NCI-H2227 (cell line): ENCODE measurements at regions not wholly inside any gene's neighbourhood (a gene's known extent, or its start where the extent isn't known, plus 50 kb on each side); places are given as distances from the start of the nearest gene placed in this dataset.

Experiments
- DNase-seq: peaks from one replicate; lab custom pipeline; 2025; ENCODE audit not compliant: unreplicated experiment; lab: John Stamatoyannopoulos, UW

- DNase-seq: no peak
Measured at GRCh38 chr2:149972066-149972465, 384.5 kb upstream of the MMADHC start.

- no peak for DNase-seq
Measured at GRCh38 chr2:149954981-149955600, 367.5 kb upstream of the MMADHC start.

GRCh38 chr2:149953627-149954026 lies 366.1 kb upstream of the MMADHC start:
- no peak for DNase-seq

- DNase-seq: no peak
Measured at GRCh38 chr2:149931486-149931885, 343.9 kb upstream of the MMADHC start.

GRCh38 chr2:149928011-149928410 lies 340.4 kb upstream of the MMADHC start:
- no peak for DNase-seq

DNA sequence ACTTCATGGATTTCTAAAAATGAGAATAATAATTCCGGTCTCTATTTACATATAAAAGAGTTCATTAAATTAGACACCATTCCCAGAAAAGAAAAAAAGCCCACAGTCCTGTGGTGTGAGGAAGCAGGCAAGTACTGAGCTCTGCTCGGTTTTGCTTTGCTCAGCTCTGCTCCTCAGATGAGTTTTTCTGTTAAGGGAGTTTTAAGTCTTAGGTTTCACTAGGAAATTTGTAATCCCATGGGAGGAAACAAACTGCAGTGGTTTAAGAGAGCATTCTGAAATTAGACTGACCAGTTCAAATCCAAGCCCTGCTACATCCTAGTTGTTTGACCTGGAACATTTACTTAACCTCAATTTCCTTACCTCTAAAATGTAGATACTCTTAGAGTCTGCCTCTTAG lies 338.6 kb upstream of the MMADHC start:
- no peak for DNase-seq

GRCh38 chr2:149924549-149925213 lies 337.1 kb upstream of the MMADHC start:
- no peak for DNase-seq

DNA sequence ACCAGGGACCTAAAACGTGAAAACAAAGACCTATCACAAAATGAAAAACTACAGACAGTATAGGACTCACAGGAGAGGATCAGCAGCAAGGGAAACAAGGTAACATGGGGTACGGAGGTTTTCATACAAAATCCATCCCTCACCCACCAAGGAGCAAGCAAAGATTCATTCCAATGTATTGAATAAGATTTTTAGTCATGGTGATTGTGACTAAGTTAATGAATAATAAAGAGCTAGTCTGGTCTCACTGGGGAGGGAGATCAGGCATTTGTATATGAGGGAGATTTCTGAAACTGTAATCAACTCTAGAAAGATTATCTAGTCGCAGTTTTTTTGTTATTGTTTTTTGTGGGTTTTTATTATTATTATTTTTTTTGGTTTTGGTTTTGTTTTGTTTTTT lies 336.5 kb upstream of the MMADHC start:
- no peak for DNase-seq

GRCh38 chr2:149921911-149922616 lies 334.5 kb upstream of the MMADHC start:
- DNase-seq: no peak

DNA sequence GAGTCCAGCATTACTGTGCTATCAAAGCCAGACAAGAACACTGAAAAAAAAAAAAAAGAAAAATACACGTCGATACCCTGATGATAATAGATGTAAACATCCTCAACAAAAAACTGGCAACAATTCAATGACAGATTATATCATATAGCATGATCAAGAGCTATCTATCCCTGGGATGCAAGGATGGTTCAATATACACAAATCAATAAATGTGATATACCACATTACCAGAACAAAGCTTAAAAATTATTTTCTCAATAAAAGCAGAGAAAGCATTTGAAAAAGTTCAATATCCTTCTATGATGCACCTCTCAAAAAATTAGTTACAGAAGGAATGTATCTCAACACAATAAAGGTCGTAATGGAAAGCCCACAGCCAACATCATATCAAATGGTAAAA lies 332.8 kb upstream of the MMADHC start:
- DNase-seq: no peak

GRCh38 chr2:149915151-149915550 lies 327.6 kb upstream of the MMADHC start:
- DNase-seq: no peak

DNA sequence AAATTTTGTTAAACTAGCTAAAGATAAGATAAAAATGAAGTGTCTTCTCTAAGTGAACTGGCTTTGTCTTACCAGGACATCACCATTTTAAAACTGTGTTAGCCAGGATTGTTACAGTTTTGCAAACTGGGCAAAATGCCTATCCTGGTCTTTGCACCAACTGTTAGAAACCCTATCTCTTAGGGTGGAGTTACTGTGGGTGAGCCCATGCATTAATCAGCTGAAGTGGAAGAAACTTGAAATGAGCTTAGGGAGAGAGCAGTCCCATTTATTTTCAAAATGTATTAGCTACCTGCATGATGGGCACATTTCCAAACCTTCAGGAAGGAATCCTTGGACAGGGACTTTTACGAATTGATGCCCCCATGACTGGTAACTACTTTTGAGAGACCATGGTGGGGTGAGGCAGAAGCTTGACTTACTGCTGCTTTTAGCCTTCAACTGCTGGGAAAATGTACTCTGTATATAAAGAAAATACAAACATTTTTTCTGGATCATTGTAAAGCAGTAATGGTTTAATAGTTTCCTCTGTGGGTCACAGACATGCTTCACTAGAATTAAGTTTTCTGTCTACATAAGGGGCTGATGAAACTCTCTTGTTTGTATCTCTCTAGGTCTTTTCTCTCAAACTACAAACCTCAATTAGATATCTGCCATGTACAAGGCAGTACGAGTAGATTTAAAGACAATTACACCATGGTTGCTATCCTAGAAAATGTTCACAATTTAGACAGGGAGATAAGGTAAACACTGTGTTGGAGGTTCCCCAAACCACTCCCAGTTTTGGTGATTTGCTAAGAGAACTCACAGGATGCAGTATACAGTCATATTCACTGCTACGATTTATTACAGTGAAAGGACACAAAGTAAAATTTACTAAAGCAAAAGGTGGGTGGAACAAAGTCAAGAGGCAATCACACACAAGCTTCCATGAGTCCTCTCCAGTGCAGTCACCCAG lies 321.4 kb upstream of the MMADHC start:
- no peak for DNase-seq

DNA sequence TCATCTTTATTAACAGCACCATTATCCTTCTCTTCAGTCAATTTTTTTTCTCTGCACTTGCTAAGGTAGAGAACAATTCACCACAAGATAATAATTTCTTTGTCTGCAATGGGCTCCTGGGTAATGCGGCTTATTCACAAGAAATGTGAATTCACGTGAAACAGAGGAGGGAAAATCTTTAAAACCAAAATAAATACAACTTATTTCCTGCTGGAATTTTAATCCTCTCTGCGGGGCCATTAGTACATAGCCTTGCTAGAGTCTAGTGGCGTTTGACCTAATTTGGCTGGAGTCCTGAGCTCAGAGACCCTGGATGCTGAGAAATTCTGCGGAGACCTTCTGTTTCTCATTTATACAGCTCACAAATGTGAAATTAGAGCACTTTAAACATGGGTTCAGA lies 319.3 kb upstream of the MMADHC start:
- DNase-seq: no peak

DNA sequence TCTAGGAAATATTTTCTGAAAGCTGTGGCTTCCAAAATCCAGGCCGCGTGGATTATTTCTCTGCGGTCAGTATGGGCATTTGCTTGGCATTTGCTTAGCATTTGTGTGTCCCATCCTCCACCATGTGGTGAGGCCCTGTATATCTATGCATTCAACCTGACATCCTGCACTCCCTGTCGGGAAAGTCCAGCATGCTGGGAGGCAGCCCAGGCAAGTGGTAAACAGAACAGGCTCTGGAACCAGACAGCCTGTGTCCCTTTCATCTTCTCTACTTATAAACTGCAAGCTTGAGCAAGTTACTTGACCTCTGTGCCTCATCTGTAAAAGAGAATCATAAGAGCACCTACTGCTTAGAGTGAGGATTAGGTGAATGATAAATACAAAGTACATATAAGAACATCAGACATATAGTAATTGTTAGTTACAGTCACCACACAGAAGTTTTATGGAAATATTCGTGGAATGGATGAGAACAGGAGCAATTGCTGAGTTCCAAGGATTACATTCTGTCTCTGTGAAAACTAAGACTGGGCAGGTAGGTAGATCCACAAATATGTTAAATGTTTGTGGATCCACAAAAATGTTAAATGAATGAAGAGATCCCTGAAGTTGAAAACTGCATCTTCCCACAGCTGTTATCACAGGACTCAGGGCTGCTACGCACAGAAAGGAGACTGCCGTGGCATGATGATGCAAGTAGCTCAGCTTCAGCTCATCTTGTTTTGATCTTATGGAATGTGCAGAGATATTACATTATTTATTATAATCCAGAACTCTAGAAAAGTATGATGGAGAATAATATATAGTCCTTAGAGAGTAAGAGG lies 317.0 kb upstream of the MMADHC start:
- DNase-seq: no peak

- no peak for DNase-seq
Measured at GRCh38 chr2:149903626-149904025, 316.1 kb upstream of the MMADHC start.

GRCh38 chr2:149902081-149902480 lies 314.5 kb upstream of the MMADHC start:
- DNase-seq: no peak

DNA sequence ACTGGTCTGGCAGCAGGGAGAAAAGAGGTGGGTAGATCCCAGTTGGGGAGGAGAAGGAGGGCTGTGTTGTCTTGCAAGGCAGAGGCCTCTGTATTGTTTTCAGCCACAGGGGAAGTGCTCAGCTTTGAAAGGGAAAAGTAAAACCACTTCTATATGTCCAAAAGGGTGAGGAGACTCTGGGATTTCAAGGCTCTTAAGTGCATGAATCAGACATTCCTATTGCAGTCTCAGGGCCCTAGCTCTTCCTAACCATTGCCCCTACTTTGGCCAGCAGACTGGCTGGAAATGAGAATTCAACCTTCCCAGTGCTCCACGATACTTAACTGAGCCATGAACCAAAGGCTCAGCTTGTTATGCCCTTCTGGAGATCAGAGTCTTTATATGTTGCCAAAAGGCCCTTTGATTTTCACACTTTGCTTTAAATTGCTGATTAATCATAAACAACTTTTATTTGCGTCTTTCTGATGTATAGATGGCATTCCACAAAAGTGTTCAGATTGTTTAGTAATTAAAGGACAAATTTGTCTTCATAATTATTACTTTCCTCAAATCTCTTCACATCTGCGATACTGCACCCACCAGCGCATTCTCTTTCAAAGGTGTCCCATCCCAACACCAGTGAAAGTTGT lies 313.8 kb upstream of the MMADHC start:
- DNase-seq: no peak

DNA sequence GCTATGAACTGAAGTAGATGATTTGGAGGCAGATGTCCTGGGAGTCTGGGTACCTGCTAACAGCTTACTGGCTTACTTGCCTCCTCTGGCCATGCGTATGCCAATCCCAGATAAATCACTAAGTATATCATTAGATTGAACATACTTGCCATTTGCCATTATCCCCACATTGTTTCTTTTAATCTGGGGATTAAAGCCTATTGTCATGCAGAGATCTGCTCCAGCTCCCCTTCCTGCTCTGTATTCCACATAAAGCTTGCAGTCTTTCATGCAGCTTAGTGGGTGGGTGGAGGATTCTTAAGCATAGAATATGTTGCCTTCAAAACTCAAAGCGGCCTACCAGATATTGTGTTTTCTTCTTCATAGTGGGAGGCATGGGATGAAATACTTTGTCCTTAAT lies 311.8 kb upstream of the MMADHC start:
- no peak for DNase-seq

DNA sequence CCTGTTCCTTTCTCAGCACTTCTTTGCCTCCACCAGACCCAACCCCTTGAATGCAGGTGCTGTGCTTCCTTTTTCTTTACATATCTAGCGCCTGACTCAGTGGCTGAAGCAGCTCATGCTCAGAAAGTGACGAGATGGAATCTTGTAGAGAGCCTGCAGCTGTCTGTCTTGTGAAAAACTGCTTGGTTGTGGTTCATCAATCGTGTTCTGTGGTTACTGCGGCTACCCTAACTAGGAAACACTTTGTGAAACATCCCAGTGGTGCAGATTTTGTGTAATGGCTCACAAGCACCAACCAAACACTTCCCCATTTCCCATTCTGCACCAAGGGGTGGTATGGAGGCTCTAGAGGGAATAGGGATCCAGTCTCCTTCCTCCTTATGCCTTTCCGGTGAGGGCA lies 307.2 kb upstream of the MMADHC start:
- DNase-seq: no peak

GRCh38 chr2:149894226-149894625 lies 306.7 kb upstream of the MMADHC start:
- no peak for DNase-seq
